Spleen (tissue), 11 donors: ENCODE measurements at regions not wholly inside any gene's neighbourhood (a gene's known extent, or its start where the extent isn't known, plus 50 kb on each side); places are given as distances from the start of the nearest gene placed in this dataset.

Experiments used
- DNase-seq: peaks from one replicate; pipeline ENCODE4 v3.0.0-alpha.2; 2020
- H3K27ac ChIP-seq, 8 donors: fragments of 200-600 bp; sonication (generic) in 7 of 8; 1 replicate in 4 of 8; 2 replicates in 4 of 8; pipeline versions ENCODE4 v1.5.0 to v1.8.0; 2016 to 2021; ENCODE audit warnings: inconsistent platforms in 4 of 8, mild to moderate bottlenecking in 4 of 8, moderate library complexity in 1 of 8
- H3K27me3 ChIP-seq, 7 donors: fragments of 200-600 bp; sonication (generic) in 6 of 7; replicated peaks in 1 of 7; 1 replicate in 4 of 7; 2 replicates in 3 of 7; pipeline versions ENCODE4 v1.5.0 to v1.8.0; 2016 to 2021; ENCODE audit warnings: inconsistent platforms in 3 of 7, mild to moderate bottlenecking in 1 of 7
- H3K36me3 ChIP-seq, 6 donors: fragments of 200-600 bp; sonication (generic) in 5 of 6; 1 replicate in 4 of 6; 2 replicates in 2 of 6; pipeline versions ENCODE4 v1.5.0 to v1.8.0; 2016 to 2021; ENCODE audit warnings: inconsistent platforms in 2 of 6
- H3K4me1 ChIP-seq, 6 donors: fragments of 200-600 bp; sonication (generic) in 5 of 6; 1 replicate in 3 of 6; 2 replicates in 3 of 6; pipeline versions ENCODE4 v1.5.0 to v1.8.0; 2016 to 2021; ENCODE audit warnings: inconsistent platforms in 3 of 6
- H3K4me3 ChIP-seq, 8 donors: fragments of 200-600 bp; sonication (generic) in 7 of 8; 1 replicate in 4 of 8; 2 replicates in 4 of 8; pipeline versions ENCODE4 v1.5.0 to v1.8.0; 2016 to 2021; ENCODE audit warnings: inconsistent platforms in 4 of 8, mild to moderate bottlenecking in 4 of 8, moderate library complexity in 2 of 8
- H3K9me3 ChIP-seq, 8 donors: fragments of 200-600 bp; sonication (generic) in 7 of 8; 1 replicate in 4 of 8; 2 replicates in 4 of 8; pipeline versions ENCODE4 v1.5.0 to v1.8.0; 2016 to 2021; ENCODE audit warnings: inconsistent platforms in 4 of 8
- POLR2A ChIP-seq, 3 donors: fragments of 450-650 bp; IDR thresholded peaks; one replicate each; pipeline ENCODE4 v1.5.1; 2017; ENCODE audit warnings: antibody characterized with exemption in 3 of 3, mild to moderate bottlenecking in 1 of 3
- POLR2AphosphoS5 ChIP-seq, 3 donors: sonication (generic); formaldehyde crosslinking; IDR thresholded peaks; one replicate each; pipeline ENCODE4 v1.5.1; 2017; ENCODE audit warnings: antibody characterized with exemption in 3 of 3
- WGBS, 5 donors: extraction: QIAGEN DNeasy Blood & Tissue Kit in 3 of 5; methylation state at CpG; one replicate each; pipeline versions ENCODE4 v1.1.5 to v1.1.7; 2013 to 2018; 5-methylcytosine and 5-hydroxymethylcytosine counted together
- intact Hi-C: fragments of 100-400 bp; cut with DNase I; formaldehyde crosslinking; loops from one replicate; pipeline ENCODE4 v1.15.0; 2023; ENCODE audit warnings: low total_unique reads
- TF ChIP-seq, protein P1 (sequence below), 11 experiments: fragments of 200-600 bp in 7 of 11; fragments of 450-650 bp in 4 of 11; sonication (generic) in 4 of 11; IDR thresholded peaks in 8 of 11; conservative IDR thresholded peaks in 3 of 11; 1 replicate in 7 of 11; 2 replicates in 4 of 11; pipeline versions ENCODE4 v1.4.0 to v1.8.0; 2016 to 2021; ENCODE audit warnings: antibody characterized with exemption in 11 of 11, inconsistent platforms in 4 of 11, mild to moderate bottlenecking in 1 of 11
- donor health status: healthy with polysubstance abuse.
- donor health status: DM: no; HTN: no; CAD: no; lungs with moderate emphysema.
- donor health status: DM: no; HTN: no; CAD: no.
- donor health status: Bipolar disorder and iron deficiency.
- donor health status: healthy.
- donor health status: DM: no; HTN: no; CAD: no.
- donor health status: DM: yes; HTN: yes; CAD: no.

GRCh38 chr6:112929641-112930040 lies 582.5 kb downstream of the RFPL4B start:
- Histone ChIP-seq H3K4me3 (no peak overlapping the region), H3K4me1 (peaks cover 0 to 5% (median 0%) of the 10 kb centered on the region in 6 donors), H3K27me3 (no peaks in the 10 kb centered on the region), H3K9me3 (no peaks in the 10 kb centered on the region), H3K36me3 (no peaks in the 10 kb centered on the region), H3K27ac (no peak overlapping the region)
- intact Hi-C loops, result no loop called here
- TF ChIP-seq, protein P1, sequence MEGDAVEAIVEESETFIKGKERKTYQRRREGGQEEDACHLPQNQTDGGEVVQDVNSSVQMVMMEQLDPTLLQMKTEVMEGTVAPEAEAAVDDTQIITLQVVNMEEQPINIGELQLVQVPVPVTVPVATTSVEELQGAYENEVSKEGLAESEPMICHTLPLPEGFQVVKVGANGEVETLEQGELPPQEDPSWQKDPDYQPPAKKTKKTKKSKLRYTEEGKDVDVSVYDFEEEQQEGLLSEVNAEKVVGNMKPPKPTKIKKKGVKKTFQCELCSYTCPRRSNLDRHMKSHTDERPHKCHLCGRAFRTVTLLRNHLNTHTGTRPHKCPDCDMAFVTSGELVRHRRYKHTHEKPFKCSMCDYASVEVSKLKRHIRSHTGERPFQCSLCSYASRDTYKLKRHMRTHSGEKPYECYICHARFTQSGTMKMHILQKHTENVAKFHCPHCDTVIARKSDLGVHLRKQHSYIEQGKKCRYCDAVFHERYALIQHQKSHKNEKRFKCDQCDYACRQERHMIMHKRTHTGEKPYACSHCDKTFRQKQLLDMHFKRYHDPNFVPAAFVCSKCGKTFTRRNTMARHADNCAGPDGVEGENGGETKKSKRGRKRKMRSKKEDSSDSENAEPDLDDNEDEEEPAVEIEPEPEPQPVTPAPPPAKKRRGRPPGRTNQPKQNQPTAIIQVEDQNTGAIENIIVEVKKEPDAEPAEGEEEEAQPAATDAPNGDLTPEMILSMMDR (IDR thresholded peaks at IDR 0.05 in 8 of 11, conservative IDR thresholded peaks at IDR 0.05 in 3 of 11), result no peak
- TF ChIP-seq POLR2A (IDR thresholded peaks at IDR 0.05) (no peak), POLR2AphosphoS5 (IDR thresholded peaks at IDR 0.05) (no peak)
- DNase-seq, result no peak

- TF ChIP-seq POLR2AphosphoS5 (IDR thresholded peaks at IDR 0.05) (no peak), POLR2A (IDR thresholded peaks at IDR 0.05) (no peak)
- TF ChIP-seq, protein P1 (IDR thresholded peaks at IDR 0.05 in 8 of 11, conservative IDR thresholded peaks at IDR 0.05 in 3 of 11), result no peak
- no peaks in the 10 kb centered on the region for H3K27me3 ChIP-seq
- no peak for DNase-seq
- no peaks in the 10 kb centered on the region for H3K9me3 ChIP-seq
- 55 to 72% (median 64%) methylated on average over 3 of the region's 3 CpGs for WGBS, 5 donors
- peaks cover 0 to 12% (median 0%) of the 10 kb centered on the region in 6 donors for H3K4me1 ChIP-seq
- H3K4me3 ChIP-seq, result no peak overlapping the region
- intact Hi-C loops, result no loop called here
- H3K36me3 ChIP-seq, result no peaks in the 10 kb centered on the region
- H3K27ac ChIP-seq, result no peak overlapping the region
These were observed 584.7 kb downstream of the RFPL4B start for GRCh38 chr6:112931832-112932231.

DNA sequence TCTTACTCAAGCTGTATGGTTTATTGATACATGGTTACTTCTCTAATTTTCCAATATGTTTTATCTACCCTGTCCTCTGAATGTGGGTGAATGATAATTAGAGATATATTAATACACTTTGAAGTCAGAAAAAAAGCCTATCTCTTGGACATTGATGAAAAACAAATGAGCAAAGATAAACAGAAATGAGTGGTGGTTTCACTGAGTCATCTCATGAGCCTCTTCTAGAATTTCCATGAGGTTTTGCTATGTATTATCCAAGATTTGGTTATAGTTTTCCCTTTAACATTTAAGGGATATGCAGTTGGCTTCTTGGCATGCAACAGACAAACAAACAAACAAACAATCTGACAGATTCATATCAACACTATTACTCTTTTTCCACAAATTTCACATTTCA lies 586.8 kb downstream of the RFPL4B start:
- Histone ChIP-seq H3K9me3 (no peaks in the 10 kb centered on the region), H3K27ac (no peak overlapping the region), H3K4me3 (no peak overlapping the region), H3K27me3 (no peaks in the 10 kb centered on the region), H3K4me1 (peaks cover 0 to 12% (median 0%) of the 10 kb centered on the region in 6 donors), H3K36me3 (no peaks in the 10 kb centered on the region)
- intact Hi-C loops, result no loop called here
- no peak for DNase-seq
- TF ChIP-seq POLR2A (IDR thresholded peaks at IDR 0.05), result no peak
- TF ChIP-seq, protein P1 (IDR thresholded peaks at IDR 0.05 in 8 of 11, conservative IDR thresholded peaks at IDR 0.05 in 3 of 11), result no peak
- TF ChIP-seq POLR2AphosphoS5 (IDR thresholded peaks at IDR 0.05), result no peak

- no peaks in the 10 kb centered on the region for H3K36me3 ChIP-seq
- no peak overlapping the region for H3K4me3 ChIP-seq
- no peak for DNase-seq
- WGBS, 5 donors, result 19 to 79% (median 57%) methylated on average over 1 of the region's 1 CpG
- no peak overlapping the region for H3K27ac ChIP-seq
- H3K4me1 ChIP-seq, result peaks cover 0 to 20% (median 3%) of the 10 kb centered on the region in 6 donors
- H3K9me3 ChIP-seq, result no peaks in the 10 kb centered on the region
- no peak for TF ChIP-seq POLR2A (IDR thresholded peaks at IDR 0.05)
- no peak for TF ChIP-seq POLR2AphosphoS5 (IDR thresholded peaks at IDR 0.05)
- TF ChIP-seq, protein P1 (IDR thresholded peaks at IDR 0.05 in 8 of 11, conservative IDR thresholded peaks at IDR 0.05 in 3 of 11), result no peak
- intact Hi-C loops, result no loop called here
- no peaks in the 10 kb centered on the region for H3K27me3 ChIP-seq
These were observed 587.5 kb downstream of the RFPL4B start for GRCh38 chr6:112934433-112935327.
